ENCODE measurements at regions not wholly inside any gene's neighbourhood (a gene's known extent, or its start where the extent isn't known, plus 50 kb on each side); places are given as distances from the start of the nearest gene placed in this dataset.

DNA sequence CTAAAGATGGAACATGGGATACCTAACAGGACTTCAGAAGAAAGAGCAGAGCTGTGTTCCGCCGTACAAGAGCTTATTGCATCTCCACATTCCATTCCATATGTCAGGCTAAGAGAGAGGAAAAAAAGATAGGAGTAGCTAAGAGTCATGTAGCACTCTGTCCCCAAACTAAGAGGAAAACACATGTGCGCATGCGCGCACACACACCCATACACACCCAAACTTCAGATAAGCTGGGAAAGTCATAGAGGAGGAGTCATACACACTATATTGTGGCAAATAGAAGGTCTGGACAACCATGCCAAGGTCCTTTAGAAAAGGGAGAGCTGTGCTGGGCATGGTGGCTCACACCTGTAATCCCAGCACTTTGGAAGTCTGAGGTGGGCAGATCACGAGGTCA, 132.4 kb downstream of the RAB11FIP2 start:
- peaks cover 64% of the 10 kb centered on the region for H3K27me3 ChIP-seq
- no peak overlapping the region for H3K27ac ChIP-seq
- no peaks in the 10 kb centered on the region for H3K4me1 ChIP-seq (ENCODE audit: control insufficient read depth in 1 of 2, insufficient read depth in 1 of 2, low read depth in 1 of 2, low read length in 1 of 2)
- no peaks in the 10 kb centered on the region for H3K9me3 ChIP-seq
- H3K4me3 ChIP-seq (ENCODE audit: low read depth in 1 of 2, low read length in 1 of 2) = no peak overlapping the region
- H3K36me3 ChIP-seq = no peaks in the 10 kb centered on the region
- TF ChIP-seq, protein P1, sequence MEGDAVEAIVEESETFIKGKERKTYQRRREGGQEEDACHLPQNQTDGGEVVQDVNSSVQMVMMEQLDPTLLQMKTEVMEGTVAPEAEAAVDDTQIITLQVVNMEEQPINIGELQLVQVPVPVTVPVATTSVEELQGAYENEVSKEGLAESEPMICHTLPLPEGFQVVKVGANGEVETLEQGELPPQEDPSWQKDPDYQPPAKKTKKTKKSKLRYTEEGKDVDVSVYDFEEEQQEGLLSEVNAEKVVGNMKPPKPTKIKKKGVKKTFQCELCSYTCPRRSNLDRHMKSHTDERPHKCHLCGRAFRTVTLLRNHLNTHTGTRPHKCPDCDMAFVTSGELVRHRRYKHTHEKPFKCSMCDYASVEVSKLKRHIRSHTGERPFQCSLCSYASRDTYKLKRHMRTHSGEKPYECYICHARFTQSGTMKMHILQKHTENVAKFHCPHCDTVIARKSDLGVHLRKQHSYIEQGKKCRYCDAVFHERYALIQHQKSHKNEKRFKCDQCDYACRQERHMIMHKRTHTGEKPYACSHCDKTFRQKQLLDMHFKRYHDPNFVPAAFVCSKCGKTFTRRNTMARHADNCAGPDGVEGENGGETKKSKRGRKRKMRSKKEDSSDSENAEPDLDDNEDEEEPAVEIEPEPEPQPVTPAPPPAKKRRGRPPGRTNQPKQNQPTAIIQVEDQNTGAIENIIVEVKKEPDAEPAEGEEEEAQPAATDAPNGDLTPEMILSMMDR (IDR thresholded peaks at IDR 0.05) = no peak

DNA sequence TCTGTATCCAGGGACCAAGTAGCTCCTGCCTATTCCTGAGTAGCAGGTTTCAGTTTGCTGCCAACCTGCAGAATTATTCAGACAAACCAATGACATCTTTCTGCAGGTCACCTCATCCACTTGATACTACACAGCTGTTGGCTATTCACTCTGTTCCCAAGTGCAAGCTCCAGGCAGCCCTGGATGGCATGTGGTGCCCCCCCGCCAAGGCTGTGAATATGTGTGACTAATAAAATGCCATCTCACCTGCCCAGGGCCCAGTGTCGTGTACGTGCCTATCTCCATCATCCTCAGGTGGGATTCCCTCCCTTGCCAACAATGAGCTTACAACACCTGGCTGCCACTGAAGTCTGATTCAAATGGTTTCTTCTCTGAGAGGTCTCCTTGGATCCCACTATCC, 125.8 kb downstream of the RAB11FIP2 start:
- no peaks in the 10 kb centered on the region for H3K4me1 ChIP-seq (ENCODE audit: control insufficient read depth in 1 of 2, insufficient read depth in 1 of 2, low read depth in 1 of 2, low read length in 1 of 2)
- H3K27me3 ChIP-seq = peaks cover 31% of the 10 kb centered on the region
- no peak overlapping the region for H3K27ac ChIP-seq
- no peaks in the 10 kb centered on the region for H3K36me3 ChIP-seq
- H3K4me3 ChIP-seq (ENCODE audit: low read depth in 1 of 2, low read length in 1 of 2) = no peak overlapping the region
- H3K9me3 ChIP-seq = no peaks in the 10 kb centered on the region
- TF ChIP-seq, protein P1 (IDR thresholded peaks at IDR 0.05) = no peak

DNA sequence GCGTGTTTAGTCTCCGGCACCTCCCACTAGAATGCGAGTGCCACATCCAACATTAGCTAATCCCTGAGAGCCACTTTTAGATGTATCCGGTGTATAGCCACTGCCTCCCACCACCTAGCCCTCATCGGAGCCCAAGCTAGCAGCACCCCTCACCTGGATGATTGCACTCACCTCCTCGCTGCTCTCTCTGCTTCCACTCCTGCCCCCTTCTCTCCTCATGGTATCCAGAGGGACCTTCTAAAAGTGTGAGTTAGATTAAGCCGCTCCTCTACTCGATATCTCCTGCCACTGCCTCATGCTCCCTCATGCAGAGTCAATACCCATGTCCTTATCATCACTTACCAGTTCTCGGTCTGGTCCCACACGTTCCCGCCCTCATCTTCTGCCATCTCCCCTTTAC, 125.3 kb downstream of the RAB11FIP2 start:
- no peak overlapping the region for H3K27ac ChIP-seq
- no peaks in the 10 kb centered on the region for H3K9me3 ChIP-seq
- no peaks in the 10 kb centered on the region for H3K36me3 ChIP-seq
- TF ChIP-seq, protein P1 (IDR thresholded peaks at IDR 0.05) = no peak
- H3K4me3 ChIP-seq (ENCODE audit: low read depth in 1 of 2, low read length in 1 of 2) = no peak overlapping the region
- H3K4me1 ChIP-seq (ENCODE audit: control insufficient read depth in 1 of 2, insufficient read depth in 1 of 2, low read depth in 1 of 2, low read length in 1 of 2) = no peaks in the 10 kb centered on the region
- H3K27me3 ChIP-seq = peaks cover 28% of the 10 kb centered on the region

DNA sequence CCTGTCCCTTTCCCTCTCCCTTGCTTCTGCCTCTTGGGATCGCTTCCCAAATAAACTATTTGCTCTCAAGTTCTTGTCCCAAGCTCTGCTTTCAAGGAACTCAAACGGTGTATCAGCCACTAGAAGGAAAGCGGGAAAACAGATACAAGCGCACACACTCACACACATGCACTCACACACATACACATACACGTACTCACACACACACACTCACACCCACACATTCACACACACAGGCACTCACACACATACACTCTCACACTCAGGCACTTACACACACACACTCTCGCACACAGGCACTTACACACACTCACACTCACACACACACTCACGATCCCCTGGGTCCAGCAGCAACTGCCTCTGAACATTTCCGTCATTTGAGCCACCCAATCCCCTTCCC, 121.9 kb downstream of the RAB11FIP2 start:
- Histone ChIP-seq H3K4me1 (ENCODE audit: control insufficient read depth in 1 of 2, insufficient read depth in 1 of 2, low read depth in 1 of 2, low read length in 1 of 2) (no peaks in the 10 kb centered on the region), H3K9me3 (no peaks in the 10 kb centered on the region), H3K36me3 (no peaks in the 10 kb centered on the region), H3K4me3 (ENCODE audit: low read depth in 1 of 2, low read length in 1 of 2) (no peak overlapping the region), H3K27me3 (peaks cover 36% of the 10 kb centered on the region), H3K27ac (no peak overlapping the region)
- TF ChIP-seq, protein P1 (IDR thresholded peaks at IDR 0.05) = no peak

DNA sequence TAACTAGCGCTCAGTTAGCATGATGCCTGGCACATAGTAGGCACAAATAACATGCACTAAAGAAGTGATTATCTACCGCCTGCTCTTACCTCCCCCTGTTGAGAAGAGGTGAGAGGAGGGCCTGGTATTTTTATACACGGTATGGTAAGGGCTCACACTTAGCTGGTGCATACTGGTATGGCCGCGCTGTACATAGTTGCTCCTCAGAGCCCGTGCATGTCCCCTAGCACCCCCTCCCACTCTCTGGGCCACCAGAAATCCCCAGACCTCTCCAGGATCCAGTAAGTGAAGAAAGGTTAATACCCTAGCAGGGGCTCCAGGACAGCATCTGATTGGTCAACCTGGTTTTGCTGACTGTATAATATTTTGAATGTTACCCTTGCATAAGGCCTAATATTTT, 121.4 kb downstream of the RAB11FIP2 start:
- H3K27me3 ChIP-seq = peaks cover 34% of the 10 kb centered on the region
- no peaks in the 10 kb centered on the region for H3K4me1 ChIP-seq (ENCODE audit: control insufficient read depth in 1 of 2, insufficient read depth in 1 of 2, low read depth in 1 of 2, low read length in 1 of 2)
- TF ChIP-seq, protein P1 (IDR thresholded peaks at IDR 0.05) = no peak
- H3K9me3 ChIP-seq = no peaks in the 10 kb centered on the region
- no peak overlapping the region for H3K4me3 ChIP-seq (ENCODE audit: low read depth in 1 of 2, low read length in 1 of 2)
- no peaks in the 10 kb centered on the region for H3K36me3 ChIP-seq
- no peak overlapping the region for H3K27ac ChIP-seq

DNA sequence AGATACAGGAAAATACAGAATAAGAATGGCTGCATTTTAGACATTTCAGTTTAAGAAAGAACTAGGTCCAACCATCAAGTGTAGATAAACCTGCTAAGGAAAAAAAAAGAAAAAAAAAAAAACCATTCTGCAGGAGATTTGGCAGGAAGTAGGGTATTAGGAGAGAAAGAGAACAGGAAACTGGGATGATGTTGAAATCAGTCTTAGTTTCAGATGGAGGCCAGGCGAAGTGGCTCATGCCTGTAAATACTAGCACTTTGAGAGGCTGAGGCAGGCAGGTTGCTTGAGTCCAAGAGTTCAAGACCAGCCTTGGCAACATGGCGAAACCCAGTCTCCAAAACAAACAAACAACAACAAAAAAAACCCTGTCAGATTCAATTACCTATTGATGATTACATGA, 120.2 kb downstream of the RAB11FIP2 start:
- H3K27ac ChIP-seq = no peak overlapping the region
- TF ChIP-seq, protein P1 (IDR thresholded peaks at IDR 0.05) = no peak

More for the DNA sequence above, 120.2 kb downstream of the RAB11FIP2 start:
- Histone ChIP-seq H3K36me3 (no peaks in the 10 kb centered on the region), H3K27me3 (peaks cover 27% of the 10 kb centered on the region), H3K4me1 (ENCODE audit: control insufficient read depth in 1 of 2, insufficient read depth in 1 of 2, low read depth in 1 of 2, low read length in 1 of 2) (no peaks in the 10 kb centered on the region), H3K9me3 (no peaks in the 10 kb centered on the region), H3K4me3 (ENCODE audit: low read depth in 1 of 2, low read length in 1 of 2) (no peak overlapping the region)
